ENCODE measurements at regions not wholly inside any gene's neighbourhood (a gene's known extent, or its start where the extent isn't known, plus 50 kb on each side); places are given as distances from the start of the nearest gene placed in this dataset.

DNA sequence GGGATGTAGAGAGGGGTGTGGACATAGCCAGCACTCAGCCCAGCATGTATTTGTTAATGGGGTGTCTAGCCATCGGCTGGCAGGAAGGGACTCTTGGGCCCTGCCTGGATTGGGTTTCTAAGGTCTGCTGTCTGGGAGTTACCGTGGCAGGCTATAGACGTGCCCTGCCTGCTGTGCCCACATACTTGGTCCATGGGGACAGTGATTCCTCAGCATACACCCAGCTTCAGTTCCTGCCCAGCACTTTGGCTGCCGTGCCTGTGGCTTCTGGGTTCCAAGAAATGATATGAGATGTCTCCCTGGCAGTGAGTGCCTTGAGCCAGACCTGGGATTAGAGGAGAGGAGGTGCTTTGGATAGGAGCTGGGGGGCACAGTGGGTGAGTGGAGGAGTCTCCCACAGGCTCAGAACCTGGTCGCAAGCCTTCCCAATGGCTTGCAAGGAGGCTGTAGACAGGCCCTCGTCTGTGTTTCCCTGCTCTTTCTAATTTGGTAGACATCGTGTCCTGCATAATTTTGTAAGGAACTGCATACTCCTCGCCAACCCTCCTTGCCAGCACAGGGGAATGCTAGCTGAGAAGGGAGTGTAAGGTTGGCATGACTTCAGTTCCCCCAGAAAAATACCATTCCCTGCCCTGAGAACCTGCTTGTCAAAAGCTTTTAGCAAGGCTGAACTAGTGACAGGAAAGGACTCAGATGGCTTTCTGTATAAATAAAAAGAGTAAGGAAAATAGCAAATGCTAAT lies 287.9 kb downstream of the ZSWIM6 start:
- Histone ChIP-seq H3K27ac (no peak overlapping the region), H3K9me3 (no peaks in the 10 kb centered on the region), H3K27me3 (no peaks in the 10 kb centered on the region), H3K4me3 (no peak overlapping the region), H3K36me3 (no peaks in the 10 kb centered on the region), H3K4me1 (peaks cover 0 to 3% (median 1%) of the 10 kb centered on the region in 4 donors)
- 71 to 93% methylated on average over 5 to 8 of the region's 8 CpGs for WGBS, 2 donors
- no peak for TF ChIP-seq POLR2AphosphoS5 (IDR thresholded peaks at IDR 0.05)
- ATAC-seq (ENCODE audit: low FRiP score in 2 of 2) (no peak), DNase-seq (no peak)

DNA sequence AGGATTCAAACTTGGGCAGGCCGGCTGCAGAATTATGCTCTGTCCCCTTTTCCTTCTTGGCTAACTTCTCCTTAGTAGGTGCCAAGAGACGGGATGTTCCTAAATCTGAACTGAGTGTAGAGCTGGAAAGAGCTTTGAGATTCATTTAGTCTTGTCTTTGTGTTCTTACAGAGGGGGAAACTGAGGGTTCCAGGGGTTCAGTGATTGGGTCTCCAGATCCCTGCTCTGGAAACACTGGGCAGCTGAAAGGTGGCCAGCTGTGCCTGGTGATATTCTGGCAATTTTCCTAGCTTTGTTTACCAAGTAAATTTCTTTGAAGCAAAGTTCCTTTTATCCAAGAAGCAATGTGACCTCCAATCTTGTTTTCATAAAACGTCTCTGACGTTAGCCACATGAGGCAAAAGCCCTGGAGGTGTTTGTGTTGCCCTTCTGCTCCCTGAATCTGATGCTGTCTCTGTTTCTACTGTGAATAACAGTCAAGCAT lies 288.7 kb downstream of the ZSWIM6 start:
- Histone ChIP-seq H3K4me1 (peaks cover 0 to 11% (median 7%) of the 10 kb centered on the region in 4 donors), H3K36me3 (no peaks in the 10 kb centered on the region), H3K27ac (no peak overlapping the region), H3K4me3 (no peak overlapping the region), H3K27me3 (no peaks in the 10 kb centered on the region), H3K9me3 (no peaks in the 10 kb centered on the region)
- no peak for DNase-seq
- TF ChIP-seq POLR2AphosphoS5 (IDR thresholded peaks at IDR 0.05) (no peak), EP300 (IDR thresholded peaks at IDR 0.05) (no peak), POLR2A (IDR thresholded peaks at IDR 0.05) (no peak), CTCF (IDR thresholded peaks at IDR 0.05) (no peak)
- 63 to 68% methylated on average over 4 of the region's 4 CpGs for WGBS, 2 donors
- no peak for ATAC-seq (ENCODE audit: low FRiP score in 2 of 2)

DNA sequence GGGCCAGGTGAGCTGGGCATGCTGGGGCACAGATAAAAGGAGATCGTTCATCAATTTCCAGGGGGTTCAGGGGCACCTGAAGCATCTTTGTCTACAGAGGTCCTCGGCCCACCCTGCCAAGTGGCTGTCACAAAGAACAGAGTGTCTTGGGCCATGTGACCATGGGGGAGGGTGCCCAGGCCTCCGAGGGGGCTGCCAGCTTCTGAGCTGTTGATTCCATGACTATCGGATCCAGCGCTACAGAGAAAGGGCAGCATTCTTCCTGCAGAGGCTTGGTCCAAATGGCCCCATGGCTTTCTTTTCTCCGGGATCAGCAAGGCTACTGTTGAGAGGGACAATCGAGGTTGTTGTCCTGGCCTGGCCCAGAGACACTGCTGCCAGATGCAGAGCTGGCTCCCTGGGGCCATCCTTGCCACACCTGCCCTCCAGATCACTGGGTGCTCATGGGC lies 289.2 kb downstream of the ZSWIM6 start:
- Histone ChIP-seq H3K4me3 (no peak overlapping the region), H3K36me3 (no peaks in the 10 kb centered on the region), H3K27ac (no peak overlapping the region), H3K27me3 (no peaks in the 10 kb centered on the region), H3K9me3 (no peaks in the 10 kb centered on the region), H3K4me1 (peaks cover 0 to 16% (median 12%) of the 10 kb centered on the region in 4 donors)
- WGBS, 2 donors: 85 to 100% methylated on average over 1 to 7 of the region's 7 CpGs
- peak in 1 of 2 donors; percentile 14 for DNase-seq
- TF ChIP-seq EP300 (IDR thresholded peaks at IDR 0.05): no peak
- TF ChIP-seq POLR2A (IDR thresholded peaks at IDR 0.05): no peak
- TF ChIP-seq POLR2AphosphoS5 (IDR thresholded peaks at IDR 0.05): no peak
- TF ChIP-seq CTCF (IDR thresholded peaks at IDR 0.05): no peak
- ATAC-seq (ENCODE audit: low FRiP score in 2 of 2): no peak

DNA sequence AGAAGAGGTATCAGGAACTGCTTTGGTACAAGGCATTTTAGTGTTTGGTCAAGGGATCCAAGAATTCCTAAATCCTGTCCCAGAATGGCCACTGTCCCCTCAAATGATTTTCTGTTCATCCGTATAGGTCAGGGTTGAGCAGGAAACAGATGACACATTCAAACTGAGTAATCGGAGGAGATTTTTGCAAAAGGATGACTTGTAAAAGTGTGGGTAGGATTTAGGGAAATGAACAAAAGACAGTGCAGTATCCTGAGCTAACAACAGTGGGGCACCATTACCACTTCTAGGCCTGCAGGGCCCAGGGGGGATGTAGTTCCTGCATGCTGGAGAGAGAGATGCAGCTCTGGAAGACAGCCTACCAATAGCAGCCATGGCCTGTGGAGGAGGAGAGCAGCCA lies 290.1 kb downstream of the ZSWIM6 start:
- Histone ChIP-seq H3K27me3 (no peaks in the 10 kb centered on the region), H3K27ac (no peak overlapping the region), H3K4me1 (peaks cover 0 to 22% (median 17%) of the 10 kb centered on the region in 4 donors), H3K9me3 (no peaks in the 10 kb centered on the region), H3K36me3 (no peaks in the 10 kb centered on the region), H3K4me3 (no peak overlapping the region)
- TF ChIP-seq CTCF (IDR thresholded peaks at IDR 0.05): no peak
- no peak for TF ChIP-seq EP300 (IDR thresholded peaks at IDR 0.05)
- TF ChIP-seq POLR2AphosphoS5 (IDR thresholded peaks at IDR 0.05): no peak
- ATAC-seq (ENCODE audit: low FRiP score in 2 of 2): no peak
- DNase-seq: no peak
- WGBS, 2 donors: 86 to 93% methylated on average over 2 of the region's 2 CpGs

DNA sequence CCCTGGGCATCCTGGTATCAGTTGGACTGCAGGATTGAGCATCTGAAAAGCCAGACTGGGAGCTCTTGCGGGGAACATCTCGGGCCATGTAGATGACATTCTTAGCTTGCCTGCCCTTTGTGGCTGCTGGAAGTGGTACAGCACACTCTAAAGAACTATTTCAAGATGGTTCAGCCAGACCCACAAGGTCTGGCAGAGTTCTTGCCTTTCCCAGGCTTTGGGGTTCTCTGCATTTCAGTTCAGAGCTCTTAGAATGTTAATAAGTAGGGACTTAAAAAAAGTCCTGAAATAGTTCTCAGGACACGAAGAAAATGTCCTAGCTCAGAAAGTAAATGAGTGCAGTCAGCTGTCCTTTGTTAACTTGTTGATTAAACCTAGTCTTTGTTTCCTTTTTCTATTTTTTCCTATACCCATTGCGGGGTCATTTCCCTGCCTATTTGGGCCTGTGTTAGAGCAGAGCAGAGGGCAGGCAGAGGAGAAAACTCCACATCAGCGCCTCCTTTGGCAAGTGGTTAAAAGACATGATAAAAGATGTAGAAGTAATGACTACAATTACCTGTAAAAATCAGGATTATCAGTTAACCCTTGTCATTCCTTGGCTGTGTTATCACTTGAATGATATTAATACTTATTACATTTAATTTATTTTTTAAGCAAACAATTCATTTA lies 291.5 kb downstream of the ZSWIM6 start:
- Histone ChIP-seq H3K27me3 (no peaks in the 10 kb centered on the region), H3K27ac (no peak overlapping the region), H3K4me3 (no peak overlapping the region), H3K36me3 (no peaks in the 10 kb centered on the region), H3K4me1 (peaks cover 0 to 22% (median 17%) of the 10 kb centered on the region in 4 donors), H3K9me3 (no peaks in the 10 kb centered on the region)
- ATAC-seq (ENCODE audit: low FRiP score in 2 of 2) (no peak), DNase-seq (no peak)
- 89 to 91% methylated on average over 5 of the region's 5 CpGs for WGBS, 2 donors
- TF ChIP-seq EP300 (IDR thresholded peaks at IDR 0.05) (no peak), POLR2A (IDR thresholded peaks at IDR 0.05) (no peak)
